NCI-H510A treated with DMSO at 0.1 percent for 48 hours (cell line): ENCODE measurements at regions not wholly inside any gene's neighbourhood (a gene's known extent, or its start where the extent isn't known, plus 50 kb on each side); places are given as distances from the start of the nearest gene placed in this dataset.

Source experiments
- DNase-seq: peaks from one replicate; lab custom pipeline; 2025; lab: John Stamatoyannopoulos, UW

GRCh38 chrX:110852180-110852579, 56.6 kb upstream of the CHRDL1 start:
- DNase-seq = peak; percentile 3

GRCh38 chrX:110851780-110852179, 56.2 kb upstream of the CHRDL1 start:
- no peak for DNase-seq

- DNase-seq = peak; percentile 32
Observed at GRCh38 chrX:110847334-110847733, 51.7 kb upstream of the CHRDL1 start.

GRCh38 chrX:110846071-110846470, 50.5 kb upstream of the CHRDL1 start:
- DNase-seq = no peak
